ENCODE measurements at regions not wholly inside any gene's neighbourhood (a gene's known extent, or its start where the extent isn't known, plus 50 kb on each side); places are given as distances from the start of the nearest gene placed in this dataset.

- in situ Hi-C loops (cut with HindIII; ENCODE audit: low sequenced_read_pairs), result no loop called here
Measured at GRCh38 chr1:86231076-86231475, 74.5 kb upstream of the COL24A1 start.

DNA sequence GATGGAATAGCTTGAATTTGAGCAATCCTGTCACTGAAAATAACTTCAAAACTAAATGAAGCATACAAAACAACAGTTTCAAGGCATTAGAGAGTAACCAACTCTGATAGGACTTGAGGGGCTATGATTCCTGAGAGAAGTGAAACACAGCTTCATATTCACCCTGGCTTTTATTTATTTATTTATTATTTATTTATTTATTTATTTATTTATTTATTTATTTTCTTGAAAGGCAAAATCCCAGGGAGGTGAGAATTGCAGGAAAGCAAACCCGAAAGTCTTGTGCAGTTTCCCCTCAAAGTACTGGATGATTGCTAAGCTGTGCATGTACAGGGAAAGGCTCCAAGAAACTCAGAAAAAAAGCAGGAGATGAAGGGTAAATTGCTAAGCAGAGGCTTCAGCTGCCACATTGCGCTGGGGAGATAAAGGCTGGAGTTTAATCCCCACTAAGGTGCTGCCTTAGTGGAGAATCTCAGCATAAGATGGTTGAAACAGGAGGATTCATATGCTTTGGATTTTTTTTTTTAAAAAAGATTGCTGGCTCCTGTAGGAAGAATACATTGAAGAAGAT lies 72.9 kb upstream of the COL24A1 start:
- in situ Hi-C loops (cut with HindIII; ENCODE audit: low sequenced_read_pairs), result no loop called here

DNA sequence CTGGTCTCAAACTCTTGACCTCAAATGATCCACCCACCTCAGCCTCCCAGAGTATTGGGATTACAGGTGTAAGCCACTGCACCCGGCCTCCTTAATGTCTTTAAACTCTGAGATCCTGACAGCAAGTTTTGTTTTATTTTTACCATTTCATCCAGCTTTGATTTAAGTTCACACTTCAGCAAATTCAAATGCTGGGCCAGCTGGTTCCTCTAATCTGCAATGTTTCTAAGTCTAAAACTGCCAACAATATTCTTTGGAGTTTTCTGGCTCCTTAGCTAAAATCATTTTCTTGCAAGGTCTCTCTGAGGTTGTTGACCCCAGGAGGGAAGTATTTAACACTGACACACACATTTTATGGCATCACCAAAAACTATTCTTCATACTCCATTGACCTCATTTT lies 72.0 kb upstream of the COL24A1 start:
- in situ Hi-C loops (cut with HindIII; ENCODE audit: low sequenced_read_pairs), result no loop called here

DNA sequence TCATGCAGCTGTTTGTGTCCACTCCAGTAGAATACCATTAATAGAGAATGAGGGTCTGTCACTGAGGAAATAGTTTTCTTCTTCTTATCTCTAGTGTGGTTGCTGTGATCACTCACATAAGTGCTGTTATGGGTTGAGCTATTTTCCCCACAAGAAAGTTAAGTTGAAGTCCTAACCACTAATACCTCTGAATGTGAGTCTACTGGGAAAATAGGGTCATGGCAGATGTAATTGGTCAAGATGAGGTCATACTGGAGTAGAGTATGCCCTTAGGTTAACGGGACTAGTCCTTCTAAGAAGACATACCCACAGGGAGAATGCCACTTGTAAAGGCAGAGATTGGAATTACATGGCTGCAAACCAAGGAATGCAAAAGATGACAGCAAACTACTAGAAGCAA lies 70.5 kb upstream of the COL24A1 start:
- in situ Hi-C loops (cut with HindIII; ENCODE audit: low sequenced_read_pairs), result no loop called here

DNA sequence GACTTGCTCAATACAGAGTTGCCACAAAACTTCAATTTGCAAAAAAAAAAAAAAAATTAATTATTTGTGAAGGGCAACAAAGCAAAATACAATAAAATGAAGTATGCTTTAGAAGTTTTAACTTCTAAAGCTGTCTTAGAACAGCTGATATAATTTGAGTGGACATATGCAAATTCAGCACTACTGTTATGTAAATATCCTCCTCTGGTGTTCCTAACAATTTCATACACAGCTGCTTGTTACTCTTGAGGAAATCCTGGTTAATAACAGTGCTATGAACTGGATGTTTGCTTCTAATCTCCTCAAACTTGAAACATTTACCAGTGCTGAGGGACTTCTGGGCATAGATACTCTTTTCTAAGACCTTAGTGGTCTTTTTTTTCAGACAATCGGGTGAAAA lies 69.6 kb upstream of the COL24A1 start:
- in situ Hi-C loops (cut with HindIII; ENCODE audit: low sequenced_read_pairs), result no loop called here

- in situ Hi-C loops (cut with HindIII; ENCODE audit: low sequenced_read_pairs), result no loop called here
Measured at GRCh38 chr1:86224651-86225310, 68.2 kb upstream of the COL24A1 start.

GRCh38 chr1:86218859-86219258 lies 62.3 kb upstream of the COL24A1 start:
- in situ Hi-C loops (cut with HindIII; ENCODE audit: low sequenced_read_pairs), result no loop called here

- in situ Hi-C loops (cut with HindIII; ENCODE audit: low sequenced_read_pairs), result no loop called here
Measured at GRCh38 chr1:86214605-86215004, 58.0 kb upstream of the COL24A1 start.

GRCh38 chr1:86209346-86209745 lies 52.8 kb upstream of the COL24A1 start:
- in situ Hi-C loops (cut with HindIII; ENCODE audit: low sequenced_read_pairs), result no loop called here

DNA sequence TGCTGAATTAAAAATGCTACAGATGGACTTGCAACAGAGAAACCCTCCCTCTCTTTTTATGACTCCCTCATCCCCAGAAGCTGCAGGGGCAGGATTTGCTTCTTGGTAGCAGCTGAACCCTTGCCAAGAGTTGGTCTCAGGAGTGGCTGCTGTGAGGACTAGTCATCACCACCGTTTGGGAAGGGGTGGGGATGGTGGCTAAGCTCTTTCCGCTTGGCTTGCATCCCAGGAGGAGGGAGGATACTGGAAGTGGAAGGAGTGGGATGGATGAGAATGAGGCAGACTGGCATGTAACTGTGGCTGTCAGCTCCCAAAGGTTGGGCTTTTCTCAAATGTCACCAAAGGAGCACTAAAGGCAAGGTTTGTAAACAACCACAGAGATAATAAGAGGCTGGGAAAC lies 50.8 kb upstream of the COL24A1 start:
- in situ Hi-C loops (cut with HindIII; ENCODE audit: low sequenced_read_pairs), result no loop called here

All from DLD1 (cell line).